ENCODE measurements at regions not wholly inside any gene's neighbourhood (a gene's known extent, or its start where the extent isn't known, plus 50 kb on each side); places are given as distances from the start of the nearest gene placed in this dataset.

DNA sequence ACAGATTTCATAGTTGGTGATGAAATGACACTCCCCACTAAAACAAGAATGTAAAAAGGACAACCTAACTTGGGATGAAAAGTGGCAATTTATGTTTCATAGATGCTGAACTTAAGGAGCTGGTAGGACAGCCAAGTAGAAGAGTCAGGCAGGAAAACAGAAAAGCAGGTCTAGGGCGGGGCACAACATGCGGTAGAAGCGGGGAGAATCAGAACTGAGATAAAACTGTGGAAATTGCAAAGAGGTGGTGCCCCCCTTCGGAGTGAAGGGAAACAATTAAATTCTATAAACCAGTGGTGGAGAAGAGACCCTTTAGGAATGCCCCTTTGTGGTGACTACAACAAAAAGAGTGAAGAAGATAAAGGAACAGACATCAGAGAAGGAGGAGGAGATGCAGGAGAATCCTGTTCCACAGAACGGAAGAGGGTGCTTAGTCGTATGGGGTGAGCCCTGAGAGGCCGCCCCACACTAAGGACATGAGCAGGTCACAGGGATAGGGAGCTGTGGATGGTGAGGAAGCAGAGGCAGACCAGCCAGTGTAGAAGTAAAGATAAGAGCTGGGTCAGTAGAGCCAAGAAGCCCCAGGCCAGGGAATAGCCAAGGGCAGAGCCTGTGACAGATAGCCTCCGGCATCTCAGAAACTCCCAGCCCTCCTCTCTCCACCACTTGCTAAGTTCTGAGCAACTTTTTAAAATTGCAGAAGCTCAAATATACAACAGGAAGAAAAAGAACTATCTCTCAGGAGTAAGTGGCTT lies 100.3 kb upstream of the DOCK9 start:
- Histone ChIP-seq H3K27me3 (ENCODE audit: insufficient read depth, poor library complexity, severe bottlenecking) (no peaks in the 10 kb centered on the region), H3K4me3 (ENCODE audit: severe bottlenecking) (no peak overlapping the region), H3K36me3 (ENCODE audit: low read depth) (peaks cover 9% of the 10 kb centered on the region), H3K9me3 (ENCODE audit: severe bottlenecking) (no peaks in the 10 kb centered on the region), H3K27ac (ENCODE audit: poor library complexity, severe bottlenecking) (no peak overlapping the region), H3K4me1 (ENCODE audit: insufficient read depth, poor library complexity, severe bottlenecking) (no peaks in the 10 kb centered on the region)
- DNase-seq (ENCODE audit: low spot score) (no peak), ATAC-seq (ENCODE audit: low read depth) (no peak)
- TF ChIP-seq, protein P1, sequence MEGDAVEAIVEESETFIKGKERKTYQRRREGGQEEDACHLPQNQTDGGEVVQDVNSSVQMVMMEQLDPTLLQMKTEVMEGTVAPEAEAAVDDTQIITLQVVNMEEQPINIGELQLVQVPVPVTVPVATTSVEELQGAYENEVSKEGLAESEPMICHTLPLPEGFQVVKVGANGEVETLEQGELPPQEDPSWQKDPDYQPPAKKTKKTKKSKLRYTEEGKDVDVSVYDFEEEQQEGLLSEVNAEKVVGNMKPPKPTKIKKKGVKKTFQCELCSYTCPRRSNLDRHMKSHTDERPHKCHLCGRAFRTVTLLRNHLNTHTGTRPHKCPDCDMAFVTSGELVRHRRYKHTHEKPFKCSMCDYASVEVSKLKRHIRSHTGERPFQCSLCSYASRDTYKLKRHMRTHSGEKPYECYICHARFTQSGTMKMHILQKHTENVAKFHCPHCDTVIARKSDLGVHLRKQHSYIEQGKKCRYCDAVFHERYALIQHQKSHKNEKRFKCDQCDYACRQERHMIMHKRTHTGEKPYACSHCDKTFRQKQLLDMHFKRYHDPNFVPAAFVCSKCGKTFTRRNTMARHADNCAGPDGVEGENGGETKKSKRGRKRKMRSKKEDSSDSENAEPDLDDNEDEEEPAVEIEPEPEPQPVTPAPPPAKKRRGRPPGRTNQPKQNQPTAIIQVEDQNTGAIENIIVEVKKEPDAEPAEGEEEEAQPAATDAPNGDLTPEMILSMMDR (IDR thresholded peaks at IDR 0.05; ENCODE audit: poor library complexity, severe bottlenecking): no peak

DNA sequence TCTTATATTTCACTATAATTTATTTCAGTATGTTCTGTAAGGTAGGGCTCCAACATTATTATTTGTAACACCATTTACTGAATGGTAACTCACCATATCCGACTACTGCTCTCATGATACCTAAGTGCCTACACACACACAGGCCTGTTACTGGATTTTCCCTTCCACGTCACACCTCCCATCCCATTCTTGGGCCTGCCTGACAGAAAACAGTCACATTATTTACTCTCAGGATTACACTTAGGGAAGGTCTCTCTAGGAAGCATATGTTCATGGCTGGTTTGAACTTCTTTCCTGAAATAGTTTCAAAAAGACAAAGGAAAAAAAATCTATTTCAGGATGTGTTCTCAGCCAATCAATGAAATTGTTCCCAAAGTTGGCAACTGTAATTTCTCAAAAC lies 102.3 kb upstream of the DOCK9 start:
- Histone ChIP-seq H3K27me3 (ENCODE audit: insufficient read depth, poor library complexity, severe bottlenecking) (no peaks in the 10 kb centered on the region), H3K27ac (ENCODE audit: poor library complexity, severe bottlenecking) (no peak overlapping the region), H3K9me3 (ENCODE audit: severe bottlenecking) (no peaks in the 10 kb centered on the region), H3K36me3 (ENCODE audit: low read depth) (peaks cover under 1% of the 10 kb centered on the region; the same call in 1 of the 2 replicates), H3K4me1 (ENCODE audit: insufficient read depth, poor library complexity, severe bottlenecking) (peaks cover 6% of the 10 kb centered on the region), H3K4me3 (ENCODE audit: severe bottlenecking) (no peak overlapping the region)
- DNase-seq (ENCODE audit: low spot score) (no peak), ATAC-seq (ENCODE audit: low read depth) (no peak)
- TF ChIP-seq, protein P1 (IDR thresholded peaks at IDR 0.05; ENCODE audit: poor library complexity, severe bottlenecking): no peak

DNA sequence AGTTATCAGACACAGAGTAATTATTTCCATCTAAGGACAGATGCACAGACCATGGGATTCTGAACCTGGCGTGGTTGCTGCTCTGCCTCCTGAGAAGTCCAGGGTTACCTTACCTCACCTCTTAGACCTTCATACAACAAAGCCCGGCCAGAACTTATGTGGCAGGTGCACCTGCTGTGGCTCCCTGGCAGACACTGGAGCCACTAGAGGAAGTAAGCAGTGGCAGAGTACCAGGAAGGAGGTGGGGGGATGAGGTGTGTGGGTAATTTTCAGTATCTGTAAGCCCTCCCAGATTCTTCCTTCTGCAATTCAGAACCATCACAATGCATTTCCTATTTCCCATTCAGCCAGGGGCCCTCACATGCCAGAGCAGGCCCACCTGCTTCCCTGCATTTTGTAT lies 106.1 kb upstream of the DOCK9 start:
- no peak overlapping the region for H3K4me3 ChIP-seq (ENCODE audit: severe bottlenecking)
- H3K27me3 ChIP-seq (ENCODE audit: insufficient read depth, poor library complexity, severe bottlenecking): no peaks in the 10 kb centered on the region
- no peaks in the 10 kb centered on the region for H3K36me3 ChIP-seq (ENCODE audit: low read depth)
- H3K27ac ChIP-seq (ENCODE audit: poor library complexity, severe bottlenecking): no peak overlapping the region
- no peaks in the 10 kb centered on the region for H3K9me3 ChIP-seq (ENCODE audit: severe bottlenecking)
- DNase-seq (ENCODE audit: low spot score): no peak
- H3K4me1 ChIP-seq (ENCODE audit: insufficient read depth, poor library complexity, severe bottlenecking): peaks cover 14% of the 10 kb centered on the region
- ATAC-seq (ENCODE audit: low read depth): no peak
- TF ChIP-seq, protein P1 (IDR thresholded peaks at IDR 0.05; ENCODE audit: poor library complexity, severe bottlenecking): no peak

DNA sequence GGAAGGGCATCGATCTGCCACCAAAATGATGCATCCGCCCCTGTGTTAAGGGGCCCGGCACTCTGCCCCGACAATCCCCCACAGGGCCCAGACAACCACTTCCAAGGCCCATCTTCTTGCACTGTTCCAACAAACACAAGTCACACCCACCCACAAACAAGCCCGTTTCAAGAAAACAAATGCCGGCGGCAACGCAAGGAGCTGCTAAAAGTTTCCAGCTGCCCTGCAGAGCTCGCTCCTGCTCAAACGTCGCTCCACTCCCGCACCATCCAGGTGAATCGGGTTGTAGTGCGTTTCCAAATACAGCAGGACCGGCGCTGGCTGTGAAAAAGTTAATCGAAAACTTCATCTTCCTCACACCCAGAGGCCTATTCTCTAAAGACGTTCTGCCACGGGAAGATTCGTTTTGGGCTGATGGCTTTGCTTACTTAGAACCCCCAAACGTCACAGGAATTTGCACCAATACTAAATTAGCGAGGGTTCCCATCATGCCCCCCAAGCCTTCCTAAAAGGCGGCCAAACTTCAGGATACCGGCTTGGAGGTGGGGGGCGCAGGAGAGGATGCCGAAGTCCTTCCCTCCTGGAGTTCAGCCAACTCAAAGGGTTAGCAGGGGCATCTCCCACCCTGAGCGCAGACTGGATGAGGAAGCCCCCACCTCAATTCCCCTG lies 107.4 kb upstream of the DOCK9 start:
- DNase-seq (ENCODE audit: low spot score) (no peak), ATAC-seq (ENCODE audit: low read depth) (no peak)
- peaks cover 14% of the 10 kb centered on the region for H3K4me1 ChIP-seq (ENCODE audit: insufficient read depth, poor library complexity, severe bottlenecking)
- H3K36me3 ChIP-seq (ENCODE audit: low read depth): no peaks in the 10 kb centered on the region
- TF ChIP-seq, protein P1 (IDR thresholded peaks at IDR 0.05; ENCODE audit: poor library complexity, severe bottlenecking): no peak
- no peaks in the 10 kb centered on the region for H3K9me3 ChIP-seq (ENCODE audit: severe bottlenecking)
- peak overlapping the region; percentile 79 for H3K27ac ChIP-seq (ENCODE audit: poor library complexity, severe bottlenecking)
- H3K27me3 ChIP-seq (ENCODE audit: insufficient read depth, poor library complexity, severe bottlenecking): no peaks in the 10 kb centered on the region
- H3K4me3 ChIP-seq (ENCODE audit: severe bottlenecking): peak overlapping the region; percentile 95
